Coronary artery (tissue), 2 donors: ENCODE measurements at regions not wholly inside any gene's neighbourhood (a gene's known extent, or its start where the extent isn't known, plus 50 kb on each side); places are given as distances from the start of the nearest gene placed in this dataset.

ENCODE experiments used
- DNase-seq: peaks from one replicate; pipeline ENCODE4 v3.0.0-alpha.2; 2017; ENCODE audit warnings: low spot score
- H3K27ac ChIP-seq, 2 donors: fragments of 200-600 bp; sonication (generic); one replicate each; pipeline ENCODE4 v1.5.1; 2016 to 2019
- H3K4me3 ChIP-seq: fragments of 200-600 bp; sonication (generic); 2 replicates; pipeline ENCODE4 v1.5.1; 2016; ENCODE audit warnings: mild to moderate bottlenecking, moderate library complexity
- TF ChIP-seq, protein P1 (sequence below): fragments of 200-600 bp; sonication (generic); IDR thresholded peaks from one replicate; pipeline ENCODE4 v1.5.1; 2019; ENCODE audit warnings: antibody characterized with exemption

- TF ChIP-seq, protein P1, sequence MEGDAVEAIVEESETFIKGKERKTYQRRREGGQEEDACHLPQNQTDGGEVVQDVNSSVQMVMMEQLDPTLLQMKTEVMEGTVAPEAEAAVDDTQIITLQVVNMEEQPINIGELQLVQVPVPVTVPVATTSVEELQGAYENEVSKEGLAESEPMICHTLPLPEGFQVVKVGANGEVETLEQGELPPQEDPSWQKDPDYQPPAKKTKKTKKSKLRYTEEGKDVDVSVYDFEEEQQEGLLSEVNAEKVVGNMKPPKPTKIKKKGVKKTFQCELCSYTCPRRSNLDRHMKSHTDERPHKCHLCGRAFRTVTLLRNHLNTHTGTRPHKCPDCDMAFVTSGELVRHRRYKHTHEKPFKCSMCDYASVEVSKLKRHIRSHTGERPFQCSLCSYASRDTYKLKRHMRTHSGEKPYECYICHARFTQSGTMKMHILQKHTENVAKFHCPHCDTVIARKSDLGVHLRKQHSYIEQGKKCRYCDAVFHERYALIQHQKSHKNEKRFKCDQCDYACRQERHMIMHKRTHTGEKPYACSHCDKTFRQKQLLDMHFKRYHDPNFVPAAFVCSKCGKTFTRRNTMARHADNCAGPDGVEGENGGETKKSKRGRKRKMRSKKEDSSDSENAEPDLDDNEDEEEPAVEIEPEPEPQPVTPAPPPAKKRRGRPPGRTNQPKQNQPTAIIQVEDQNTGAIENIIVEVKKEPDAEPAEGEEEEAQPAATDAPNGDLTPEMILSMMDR = no peak
- no peak for DNase-seq
- H3K27ac ChIP-seq = no peak overlapping the region
- H3K4me3 ChIP-seq = no peak overlapping the region
These were observed 245.7 kb upstream of the FOXK1 start for GRCh38 chr7:4436361-4436895.

DNA sequence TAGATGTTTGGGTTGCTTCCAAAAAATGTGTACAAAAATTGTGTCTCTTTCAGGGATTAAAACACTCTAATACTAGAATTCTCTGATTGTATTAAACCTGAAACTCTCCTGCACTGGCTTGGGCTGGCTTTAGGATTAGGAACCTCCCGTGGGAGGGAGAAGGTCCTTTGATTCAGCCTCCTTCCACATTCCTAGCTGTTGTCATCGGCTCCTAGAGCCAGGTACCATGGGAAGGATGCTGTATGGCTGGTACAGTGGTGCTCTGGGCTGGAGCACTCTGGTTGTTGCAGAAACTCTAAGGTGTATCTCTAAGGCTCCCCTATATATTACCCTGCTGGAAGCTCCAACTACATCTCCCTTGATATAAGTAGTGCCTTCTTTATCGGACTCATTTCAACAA is 245.2 kb upstream of the FOXK1 start:
- no peak for DNase-seq
- H3K27ac ChIP-seq = no peak overlapping the region
- H3K4me3 ChIP-seq = no peak overlapping the region
- TF ChIP-seq, protein P1 = no peak

GRCh38 chr7:4437916-4438315 is 244.2 kb upstream of the FOXK1 start:
- DNase-seq = no peak
- Histone ChIP-seq H3K27ac (no peak overlapping the region), H3K4me3 (no peak overlapping the region)
- TF ChIP-seq, protein P1 = no peak

- no peak for DNase-seq
- no peak overlapping the region for H3K4me3 ChIP-seq
- H3K27ac ChIP-seq = no peak overlapping the region
- TF ChIP-seq, protein P1 = no peak
These were observed 243.3 kb upstream of the FOXK1 start for GRCh38 chr7:4438723-4439245.

- no peak overlapping the region for H3K4me3 ChIP-seq
- H3K27ac ChIP-seq = no peak overlapping the region
- no peak for DNase-seq
- TF ChIP-seq, protein P1 = no peak
These were observed 242.7 kb upstream of the FOXK1 start for GRCh38 chr7:4439444-4439843.

- TF ChIP-seq, protein P1 = no peak
- H3K27ac ChIP-seq = no peak overlapping the region
- no peak for DNase-seq
These were observed 238.0 kb upstream of the FOXK1 start for GRCh38 chr7:4444106-4444505.

DNA sequence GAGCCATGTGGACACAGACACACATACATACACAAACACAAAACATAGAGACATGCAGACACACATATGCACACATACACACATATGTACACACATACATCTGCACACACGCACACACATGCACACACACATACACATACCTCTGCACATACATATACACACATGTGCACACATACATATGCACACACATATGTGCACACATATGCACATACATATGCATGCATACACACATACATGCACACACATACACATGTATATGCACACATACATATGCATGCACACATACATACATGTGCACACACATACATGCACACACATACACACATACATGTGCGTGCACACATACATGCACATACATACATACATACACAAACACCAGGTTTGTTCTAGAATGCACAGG is 236.3 kb upstream of the FOXK1 start:
- Histone ChIP-seq H3K27ac (no peak overlapping the region), H3K4me3 (no peak overlapping the region)
- TF ChIP-seq, protein P1 = no peak
- no peak for DNase-seq

More at GRCh38 chr7:4444106-4444505, 238.0 kb upstream of the FOXK1 start:
- no peak overlapping the region for H3K4me3 ChIP-seq
